ENCODE measurements at regions not wholly inside any gene's neighbourhood (a gene's known extent, or its start where the extent isn't known, plus 50 kb on each side); places are given as distances from the start of the nearest gene placed in this dataset.
A peak's percentile ranks its signal among the peaks of the same experiment; 100 is the strongest.

DNA sequence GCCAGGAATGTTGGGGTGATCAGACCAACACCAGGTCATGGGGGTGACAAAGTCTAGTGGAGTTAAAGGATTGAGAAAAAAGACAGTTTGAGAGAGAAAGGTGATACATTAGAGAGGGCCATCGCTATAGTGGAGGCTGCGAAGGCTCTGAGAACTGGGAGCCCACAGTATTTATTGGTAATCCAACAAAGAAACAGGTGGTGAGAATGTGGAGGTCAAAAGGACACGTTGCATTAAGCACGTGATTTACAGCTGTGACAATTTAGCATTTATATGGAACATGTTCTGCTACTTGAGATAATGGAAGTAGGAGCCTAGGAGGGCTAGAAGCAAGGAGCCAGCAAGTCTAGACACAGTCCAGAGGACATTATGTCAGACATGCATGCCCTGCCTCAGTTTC lies 2086.5 kb upstream of the C9orf72 start:
- no peaks in the 10 kb centered on the region for H3K27me3 Mint-ChIP-seq
- H3K27ac Mint-ChIP-seq: no peak overlapping the region
- H3K4me3 Mint-ChIP-seq: no peak overlapping the region
- no peak for DNase-seq
- H3K9me3 Mint-ChIP-seq: peaks cover 4% of the 10 kb centered on the region
- CTCF ChIA-PET: no interaction called here
- H3K36me3 Mint-ChIP-seq (ENCODE audit: low read depth): no peaks in the 10 kb centered on the region
- POLR2A ChIA-PET: no interaction called here
- no peaks in the 10 kb centered on the region for H3K4me1 Mint-ChIP-seq

DNA sequence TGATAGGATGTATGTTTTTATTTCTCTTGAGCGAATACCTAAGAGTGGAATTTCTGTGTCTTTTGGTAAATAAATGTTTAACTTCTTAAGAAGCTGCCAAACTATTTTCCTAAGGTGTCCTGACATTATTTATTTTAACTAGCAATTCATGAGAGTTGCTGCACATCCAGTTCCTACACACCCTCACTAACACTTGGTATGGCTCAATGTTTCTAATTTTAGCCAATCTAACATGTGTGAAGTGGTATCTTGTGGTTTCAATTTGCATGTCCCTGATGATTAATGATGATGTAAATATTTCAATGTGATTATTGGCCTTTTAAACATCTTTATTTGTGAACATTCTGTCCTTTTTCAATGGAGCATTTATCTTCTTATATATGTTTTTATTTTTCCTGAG lies 2095.5 kb upstream of the C9orf72 start:
- Mint-ChIP-seq H3K4me3 (no peak overlapping the region), H3K27ac (no peak overlapping the region), H3K36me3 (ENCODE audit: low read depth) (no peaks in the 10 kb centered on the region), H3K9me3 (no peaks in the 10 kb centered on the region), H3K4me1 (no peaks in the 10 kb centered on the region), H3K27me3 (no peaks in the 10 kb centered on the region)
- DNase-seq: no peak
- POLR2A ChIA-PET: no interaction called here
- CTCF ChIA-PET: no interaction called here

DNA sequence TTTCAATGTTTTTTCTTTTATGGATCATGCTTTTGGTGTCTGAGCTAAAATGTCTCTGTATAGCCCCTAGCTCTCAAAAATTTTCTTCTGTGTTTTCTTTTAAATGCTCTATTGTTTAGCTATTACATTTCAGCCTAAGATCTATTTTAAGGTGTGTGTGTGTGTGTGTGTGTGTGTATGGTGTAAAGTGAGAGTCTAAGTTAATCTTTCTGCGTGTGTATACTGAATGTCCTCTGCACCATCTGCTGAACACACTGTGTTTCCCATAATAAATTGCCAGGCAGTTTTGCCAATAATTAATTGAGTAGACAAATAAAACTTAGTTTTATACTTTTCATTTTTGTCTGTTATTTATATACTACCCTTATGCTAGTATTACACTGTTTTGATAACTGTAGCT lies 2096.3 kb upstream of the C9orf72 start:
- H3K36me3 Mint-ChIP-seq (ENCODE audit: low read depth): no peaks in the 10 kb centered on the region
- no peak overlapping the region for H3K27ac Mint-ChIP-seq
- no peak for DNase-seq
- no peaks in the 10 kb centered on the region for H3K4me1 Mint-ChIP-seq
- ChIA-PET CTCF (no interaction called here), POLR2A (no interaction called here)
- no peak overlapping the region for H3K4me3 Mint-ChIP-seq
- no peaks in the 10 kb centered on the region for H3K9me3 Mint-ChIP-seq
- no peaks in the 10 kb centered on the region for H3K27me3 Mint-ChIP-seq

DNA sequence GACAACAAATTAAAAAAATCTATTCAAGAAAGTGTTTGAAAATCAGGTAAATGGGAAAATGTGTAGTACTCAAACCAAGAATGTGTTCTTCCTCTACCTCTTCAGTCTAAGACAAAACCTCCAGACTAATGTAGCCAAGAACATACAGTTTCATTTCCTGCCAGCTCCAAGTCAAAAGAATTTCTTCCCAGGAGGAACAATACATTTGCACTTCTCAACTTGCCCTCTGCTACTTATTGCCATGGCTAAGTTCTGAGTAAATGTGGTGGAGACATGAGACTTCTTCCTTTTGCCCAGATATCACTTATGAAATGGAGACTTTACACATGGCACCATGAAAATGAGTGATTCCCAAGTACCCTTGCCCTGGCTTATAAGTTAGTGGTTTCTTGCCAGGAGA lies 2112.2 kb upstream of the C9orf72 start:
- POLR2A ChIA-PET: no interaction called here

DNA sequence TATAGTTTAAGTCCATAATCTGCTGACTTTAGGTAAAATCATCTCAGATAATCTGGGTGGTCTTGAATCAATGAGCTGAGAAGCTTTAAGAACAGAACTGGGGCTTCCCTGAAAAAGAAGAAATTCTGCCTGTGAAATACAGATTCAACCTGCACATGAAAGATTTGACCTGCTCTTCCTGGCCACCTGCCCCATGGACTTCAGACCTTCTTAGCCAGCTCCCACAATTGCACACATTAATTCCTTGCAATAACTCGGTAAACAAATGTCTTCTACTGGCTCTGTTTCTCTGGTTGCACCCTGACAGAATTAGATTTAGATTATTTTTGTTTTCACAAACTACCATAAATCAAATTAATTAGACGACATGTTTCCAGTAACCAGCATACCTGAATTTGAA lies 2117.9 kb upstream of the C9orf72 start:
- ChIA-PET CTCF (no interaction called here), POLR2A (no interaction called here)
- Mint-ChIP-seq H3K27ac (no peak overlapping the region), H3K27me3 (no peaks in the 10 kb centered on the region), H3K4me3 (no peak overlapping the region), H3K4me1 (no peaks in the 10 kb centered on the region), H3K36me3 (ENCODE audit: low read depth) (no peaks in the 10 kb centered on the region), H3K9me3 (peaks cover 3% of the 10 kb centered on the region)
- DNase-seq: no peak

More for the DNA sequence above, 2112.2 kb upstream of the C9orf72 start:
- no peak overlapping the region for H3K27ac Mint-ChIP-seq
- peaks cover 6% of the 10 kb centered on the region for H3K9me3 Mint-ChIP-seq
- CTCF ChIA-PET: no interaction called here
- no peak for DNase-seq
- H3K4me3 Mint-ChIP-seq: no peak overlapping the region
- no peaks in the 10 kb centered on the region for H3K36me3 Mint-ChIP-seq (ENCODE audit: low read depth)
- no peaks in the 10 kb centered on the region for H3K4me1 Mint-ChIP-seq
- no peaks in the 10 kb centered on the region for H3K27me3 Mint-ChIP-seq

DNA sequence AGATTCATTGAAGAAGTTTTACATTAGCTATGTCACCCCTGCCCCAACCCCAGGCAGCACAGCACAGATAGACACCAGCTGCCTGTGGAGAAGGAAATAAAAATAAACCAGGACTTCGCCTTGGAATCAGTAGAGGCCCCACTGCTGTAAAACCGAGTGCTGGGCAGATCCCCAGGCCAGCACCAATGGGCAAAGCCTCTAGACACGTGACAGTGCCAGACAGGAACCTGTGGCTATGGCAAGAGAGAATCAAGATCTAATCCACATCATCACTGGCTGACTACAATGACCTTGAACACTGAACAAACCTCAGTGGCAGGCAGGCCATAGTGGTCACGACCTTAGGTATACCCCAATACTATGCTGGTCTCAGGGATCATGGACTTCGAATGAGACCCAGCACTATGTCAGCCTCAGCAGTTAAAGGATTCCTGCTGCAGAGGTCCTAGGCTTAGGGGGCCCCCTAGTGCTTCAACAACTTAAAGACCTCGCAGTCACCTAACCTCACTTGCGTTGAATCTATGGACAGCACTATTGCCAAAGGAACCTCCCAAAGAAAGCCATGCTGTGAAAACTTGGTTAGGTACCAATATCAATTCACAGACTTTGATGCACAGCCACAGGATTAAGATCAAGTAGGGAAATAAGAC lies 2118.6 kb upstream of the C9orf72 start:
- H3K27me3 Mint-ChIP-seq: no peaks in the 10 kb centered on the region

DNA sequence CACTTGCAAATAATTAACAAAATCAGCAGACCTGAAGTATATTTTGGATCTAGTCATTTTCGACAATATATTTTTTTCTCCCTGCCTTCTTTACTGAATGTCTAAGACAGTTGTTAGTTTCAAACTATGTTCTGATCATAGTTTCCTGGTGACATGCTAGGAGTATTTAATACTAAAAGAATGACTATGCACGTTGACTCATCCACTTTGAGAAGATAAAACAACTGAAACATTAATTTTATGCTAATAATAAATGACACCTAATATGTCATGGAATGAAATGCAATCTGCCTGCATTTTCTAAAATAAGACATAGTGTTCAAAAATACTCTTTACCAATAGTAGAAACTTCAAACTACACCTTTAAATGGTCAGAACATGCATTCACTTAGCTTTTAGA lies 2123.7 kb upstream of the C9orf72 start:
- Mint-ChIP-seq H3K4me1 (no peaks in the 10 kb centered on the region), H3K27me3 (no peaks in the 10 kb centered on the region), H3K27ac (no peak overlapping the region), H3K4me3 (no peak overlapping the region), H3K9me3 (peaks cover 3% of the 10 kb centered on the region), H3K36me3 (ENCODE audit: low read depth) (no peaks in the 10 kb centered on the region)
- ChIA-PET CTCF (no interaction called here), POLR2A (no interaction called here)
- no peak for DNase-seq

More for the DNA sequence above, 2118.6 kb upstream of the C9orf72 start:
- no peaks in the 10 kb centered on the region for H3K4me1 Mint-ChIP-seq
- no peak for DNase-seq
- CTCF ChIA-PET: no interaction called here
- H3K27ac Mint-ChIP-seq: no peak overlapping the region
- H3K4me3 Mint-ChIP-seq: no peak overlapping the region
- no peaks in the 10 kb centered on the region for H3K36me3 Mint-ChIP-seq (ENCODE audit: low read depth)
- peaks cover 3% of the 10 kb centered on the region for H3K9me3 Mint-ChIP-seq
- POLR2A ChIA-PET: no interaction called here

DNA sequence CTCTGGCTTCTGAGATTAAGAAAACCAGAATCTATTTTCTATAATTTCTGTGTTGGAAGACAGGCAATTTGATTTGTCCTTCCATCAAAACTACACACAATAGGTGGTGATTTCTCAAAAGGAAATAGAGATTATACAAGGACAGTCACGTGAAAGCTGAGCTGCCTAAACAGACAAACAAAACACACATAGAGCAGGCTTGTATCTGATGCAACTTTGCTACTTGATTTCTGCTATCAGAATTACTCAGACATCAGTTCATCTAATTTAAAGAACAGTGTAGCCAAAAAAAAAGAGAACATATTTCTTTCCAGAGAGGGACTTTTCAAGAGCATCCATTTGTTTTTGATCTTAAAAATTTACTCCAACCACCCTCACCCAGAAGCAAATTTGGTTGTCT lies 2128.3 kb upstream of the C9orf72 start:
- CTCF ChIA-PET: no interaction called here
- no peaks in the 10 kb centered on the region for H3K27me3 Mint-ChIP-seq
- no peak overlapping the region for H3K27ac Mint-ChIP-seq
- H3K36me3 Mint-ChIP-seq (ENCODE audit: low read depth): no peaks in the 10 kb centered on the region
- H3K9me3 Mint-ChIP-seq: no peaks in the 10 kb centered on the region
- no peak overlapping the region for H3K4me3 Mint-ChIP-seq
- no peaks in the 10 kb centered on the region for H3K4me1 Mint-ChIP-seq
- POLR2A ChIA-PET: no interaction called here
- no peak for DNase-seq

DNA sequence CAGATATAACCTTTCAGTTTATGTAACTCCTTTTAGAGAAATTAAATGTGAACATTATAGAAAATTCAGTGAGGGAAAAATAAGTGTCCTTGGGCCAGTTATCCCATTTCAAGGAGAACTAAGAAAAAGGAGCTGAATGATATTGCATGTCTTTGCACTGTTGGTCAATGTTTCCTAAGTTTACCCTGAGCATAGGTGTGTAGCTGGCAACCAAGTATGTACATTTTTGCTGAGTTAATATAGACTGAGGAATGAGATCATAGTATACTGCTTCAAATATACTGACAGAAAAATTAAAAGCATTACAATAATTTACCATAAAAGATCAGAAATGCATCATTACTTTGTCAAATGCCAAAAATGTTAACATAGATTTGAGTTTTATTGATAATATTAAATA lies 2128.7 kb upstream of the C9orf72 start:
- CTCF ChIA-PET: no interaction called here
- no peaks in the 10 kb centered on the region for H3K4me1 Mint-ChIP-seq
- POLR2A ChIA-PET: no interaction called here

DNA sequence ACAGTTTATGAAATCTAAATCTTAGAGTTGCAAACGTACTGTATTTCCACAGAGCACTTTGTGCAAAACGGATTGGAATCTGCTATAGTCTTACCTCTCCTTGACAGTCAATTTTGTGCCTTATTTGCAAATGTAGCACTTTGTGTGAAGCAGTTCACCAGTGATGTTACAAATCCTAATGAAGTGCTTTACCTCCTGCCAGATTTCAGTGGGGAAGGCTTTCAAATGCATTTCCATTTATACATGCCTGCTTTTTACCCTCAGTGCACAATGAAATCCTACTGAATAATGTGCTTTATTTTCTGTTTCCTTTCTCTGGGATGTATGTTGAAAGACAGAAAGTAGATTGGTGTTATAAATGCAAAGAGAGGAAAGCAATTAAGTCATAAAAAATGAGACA lies 2141.6 kb upstream of the C9orf72 start:
- Mint-ChIP-seq H3K4me1 (no peaks in the 10 kb centered on the region), H3K27ac (no peak overlapping the region), H3K36me3 (ENCODE audit: low read depth) (no peaks in the 10 kb centered on the region), H3K27me3 (no peaks in the 10 kb centered on the region), H3K4me3 (no peak overlapping the region), H3K9me3 (no peaks in the 10 kb centered on the region)
- ChIA-PET POLR2A (no interaction called here), CTCF (no interaction called here)
- DNase-seq: no peak

More for the DNA sequence above, 2128.7 kb upstream of the C9orf72 start:
- Mint-ChIP-seq H3K9me3 (no peaks in the 10 kb centered on the region), H3K27ac (no peak overlapping the region), H3K4me3 (no peak overlapping the region), H3K36me3 (ENCODE audit: low read depth) (no peaks in the 10 kb centered on the region), H3K27me3 (no peaks in the 10 kb centered on the region)
- DNase-seq: no peak

DNA sequence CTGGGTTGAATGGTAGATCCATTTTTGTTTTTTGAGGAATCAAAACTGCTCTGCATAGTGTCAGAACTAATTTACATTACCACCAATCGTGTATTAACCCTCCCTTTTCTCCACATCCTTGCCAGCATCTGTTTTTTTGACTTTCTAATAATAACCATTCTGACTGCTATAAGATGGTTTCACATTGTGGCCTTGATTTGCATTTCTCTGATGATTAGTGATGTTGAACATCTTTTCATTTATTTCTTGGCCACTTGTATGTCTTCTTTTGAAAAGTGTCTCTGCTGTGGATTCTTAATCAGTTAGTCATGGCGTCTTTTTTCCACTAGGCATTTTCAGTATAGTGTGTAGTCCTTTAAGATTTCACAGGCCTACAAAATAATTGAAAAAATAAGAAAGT lies 2144.3 kb upstream of the C9orf72 start:
- Mint-ChIP-seq H3K9me3 (no peaks in the 10 kb centered on the region), H3K27ac (peak overlapping the region; percentile 31), H3K36me3 (ENCODE audit: low read depth) (no peaks in the 10 kb centered on the region), H3K4me3 (no peak overlapping the region), H3K27me3 (no peaks in the 10 kb centered on the region), H3K4me1 (no peaks in the 10 kb centered on the region)
- POLR2A ChIA-PET: no interaction called here
- CTCF ChIA-PET: no interaction called here
- no peak for DNase-seq

DNA sequence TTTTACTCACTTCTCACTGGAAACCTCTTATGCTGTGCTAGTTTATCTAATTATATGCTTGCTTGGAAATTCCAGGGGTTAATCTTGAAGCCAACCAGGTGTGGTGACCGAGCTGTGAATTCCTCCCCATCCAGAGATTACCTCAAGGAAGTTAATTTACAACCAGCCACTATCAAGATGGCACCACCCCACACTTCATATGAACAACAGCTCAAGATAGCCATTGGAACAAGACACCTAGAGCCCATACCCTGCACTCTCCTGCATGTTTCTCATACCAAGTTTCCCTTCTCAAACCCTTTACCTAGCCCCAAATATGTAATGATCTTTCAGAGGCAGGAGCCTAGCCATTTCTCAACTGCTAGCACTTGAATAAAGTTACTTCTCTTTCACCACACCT lies 2156.9 kb upstream of the C9orf72 start:
- H3K27me3 Mint-ChIP-seq: no peaks in the 10 kb centered on the region
- POLR2A ChIA-PET: no interaction called here
- CTCF ChIA-PET: no interaction called here

DNA sequence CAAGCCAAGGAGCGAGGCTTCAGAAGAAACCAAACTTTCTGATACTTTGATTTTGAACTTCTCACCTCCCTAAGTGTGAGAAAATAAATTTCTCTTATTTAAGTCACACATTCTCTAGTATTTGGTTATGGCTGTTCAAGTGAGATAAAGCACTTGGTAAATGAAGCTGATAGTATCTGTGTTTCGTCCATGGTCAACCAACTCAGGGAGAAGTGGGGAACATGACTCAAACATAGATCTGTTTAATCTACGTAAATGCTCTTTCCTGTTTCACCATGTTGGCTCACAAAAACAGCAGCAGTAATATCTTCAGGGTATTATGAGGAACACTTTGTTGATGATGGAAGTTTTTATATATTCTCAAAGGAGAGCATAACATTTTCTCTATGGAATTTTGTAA lies 2167.2 kb upstream of the C9orf72 start:
- no peaks in the 10 kb centered on the region for H3K27me3 Mint-ChIP-seq
- H3K4me3 Mint-ChIP-seq: no peak overlapping the region
- no peaks in the 10 kb centered on the region for H3K4me1 Mint-ChIP-seq
- ChIA-PET CTCF (no interaction called here), POLR2A (no interaction called here)
- no peak for DNase-seq
- H3K36me3 Mint-ChIP-seq (ENCODE audit: low read depth): no peaks in the 10 kb centered on the region
- peaks cover 4% of the 10 kb centered on the region for H3K9me3 Mint-ChIP-seq
- H3K27ac Mint-ChIP-seq: no peak overlapping the region

More for the DNA sequence above, 2156.9 kb upstream of the C9orf72 start:
- no peak for DNase-seq
- Mint-ChIP-seq H3K9me3 (peaks cover 11% of the 10 kb centered on the region), H3K4me3 (no peak overlapping the region), H3K4me1 (no peaks in the 10 kb centered on the region), H3K27ac (no peak overlapping the region), H3K36me3 (ENCODE audit: low read depth) (no peaks in the 10 kb centered on the region)

DNA sequence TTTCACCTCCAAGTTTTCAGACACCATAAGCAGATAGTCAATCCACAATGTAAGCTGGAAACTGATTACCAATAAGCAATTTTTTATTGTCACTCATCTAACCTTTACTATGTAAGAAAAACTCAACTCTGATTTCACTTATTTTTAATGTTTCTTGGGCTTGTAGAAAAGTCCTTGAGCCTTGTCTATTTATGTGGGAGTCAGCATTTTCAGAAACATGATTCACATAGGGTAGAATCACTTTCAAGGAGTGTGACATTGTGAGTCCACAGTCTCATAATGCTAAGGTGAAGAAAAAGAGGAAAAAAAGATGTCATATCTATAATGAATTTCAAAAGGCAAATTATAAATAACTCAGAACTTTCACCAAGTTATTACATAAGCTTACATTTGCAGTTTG lies 2167.9 kb upstream of the C9orf72 start:
- H3K9me3 Mint-ChIP-seq: peaks cover 4% of the 10 kb centered on the region
- no peaks in the 10 kb centered on the region for H3K36me3 Mint-ChIP-seq (ENCODE audit: low read depth)
- ChIA-PET POLR2A (no interaction called here), CTCF (no interaction called here)
- no peak for DNase-seq
- no peaks in the 10 kb centered on the region for H3K4me1 Mint-ChIP-seq
- H3K4me3 Mint-ChIP-seq: no peak overlapping the region
- no peak overlapping the region for H3K27ac Mint-ChIP-seq
- H3K27me3 Mint-ChIP-seq: no peaks in the 10 kb centered on the region

Data from activated CD4-positive, alpha-beta T cell treated with anti-CD3 and anti-CD28 coated beads, Interleukin-2, amount 10 ng/mL, durations not matched to agents 7 days and 5 days (primary cell).